GM23248 (cell line): ENCODE measurements at regions not wholly inside any gene's neighbourhood (a gene's known extent, or its start where the extent isn't known, plus 50 kb on each side); places are given as distances from the start of the nearest gene placed in this dataset.

ENCODE experiments used
- EZH2 ChIP-seq: fragments of 200-600 bp; sonication (generic); IDR thresholded peaks from 2 replicates; pipeline ENCODE4 v1.6.1; 2018; ENCODE audit warnings: antibody characterized with exemption, mild to moderate bottlenecking; ENCODE audit not compliant: insufficient read depth, poor library complexity, severe bottlenecking
- EZH2phosphoT487 ChIP-seq: fragments of 200-600 bp; sonication (generic); IDR thresholded peaks from 2 replicates; pipeline ENCODE4 v1.6.1; 2018; ENCODE audit warnings: antibody characterized with exemption, moderate library complexity, mild to moderate bottlenecking, low read depth; ENCODE audit not compliant: insufficient read depth

DNA sequence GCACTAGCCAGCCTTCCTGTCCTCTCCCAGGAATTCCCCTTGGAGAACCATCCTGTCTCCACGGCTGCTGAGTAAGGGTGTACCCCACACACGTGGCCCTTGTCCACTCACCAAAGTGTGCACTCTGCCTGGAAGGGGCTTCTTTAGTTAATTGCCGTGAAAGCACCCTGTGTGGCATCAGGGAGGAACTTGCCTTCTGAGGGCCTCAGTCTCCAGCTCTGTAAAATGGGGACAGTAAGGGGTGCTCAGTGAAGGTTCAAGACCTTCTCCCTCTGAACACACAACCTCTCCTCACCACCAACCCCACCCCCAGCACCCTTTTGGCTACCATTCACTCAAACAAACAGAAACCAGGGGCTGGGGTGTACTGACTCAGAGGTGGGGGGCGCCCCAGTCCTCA is 59.1 kb upstream of the LHX1 start:
- TF ChIP-seq EZH2 (no peak), EZH2phosphoT487 (no peak)
